SK-N-MC (cell line): ENCODE measurements at regions not wholly inside any gene's neighbourhood (a gene's known extent, or its start where the extent isn't known, plus 50 kb on each side); places are given as distances from the start of the nearest gene placed in this dataset.

Experiments used
- DNase-seq: peaks from one replicate; pipeline ENCODE4 v3.0.0-alpha.2; 2011; ENCODE audit warnings: low read depth, low spot score
- H3K27ac ChIP-seq: fragments of 200-600 bp; sonication (generic); 2 replicates; pipeline ENCODE4 v1.5.1; 2016; ENCODE audit warnings: mixed run types
- H3K36me3 ChIP-seq: fragments of 200-600 bp; sonication (generic); 2 replicates; pipeline ENCODE4 v1.6.1; 2017; ENCODE audit warnings: antibody characterized with exemption, low read length, mixed read lengths; ENCODE audit not compliant: insufficient read depth
- H3K4me3 ChIP-seq: fragments of 200-600 bp; sonication (generic); 2 replicates; pipeline ENCODE4 v1.5.1; 2016
- H3K9ac ChIP-seq: fragments of 200-600 bp; sonication (generic); 2 replicates; pipeline ENCODE4 v1.8.0; 2017; ENCODE audit warnings: mixed run types, mixed read lengths; ENCODE audit not compliant: insufficient read length
- H3K9me3 ChIP-seq: fragments of 200-600 bp; sonication (generic); 2 replicates; pipeline ENCODE4 v1.6.1; 2017; ENCODE audit warnings: low read depth, mild to moderate bottlenecking, antibody characterized with exemption, low read length, moderate library complexity, mixed read lengths
- EZH2 ChIP-seq: fragments of 200-600 bp; sonication (generic); IDR thresholded peaks from one replicate; pipeline ENCODE4 v1.6.1; 2017; ENCODE audit warnings: antibody characterized with exemption
- FOXP2 ChIP-seq: optimal IDR thresholded peaks from 2 replicates; pipeline ENCODE3; 2011; ENCODE audit warnings: mild to moderate bottlenecking, moderate library complexity; ENCODE audit not compliant: insufficient read depth; ENCODE audit errors: extremely low read length, control extremely low read depth
- POLR2AphosphoS5 ChIP-seq: IDR thresholded peaks from 2 replicates; pipeline ENCODE4 v1.6.1; 2012; ENCODE audit warnings: mild to moderate bottlenecking, low read depth, low read length, borderline replicate concordance

- Histone ChIP-seq H3K36me3 (no peaks in the 10 kb centered on the region), H3K4me3 (no peak overlapping the region), H3K27ac (no peak overlapping the region), H3K9ac (no peak overlapping the region), H3K9me3 (no peaks in the 10 kb centered on the region)
- TF ChIP-seq FOXP2: no peak
- no peak for TF ChIP-seq EZH2
- TF ChIP-seq POLR2AphosphoS5: no peak
- DNase-seq: no peak
Observed at GRCh38 chr12:85568395-85569103, 267.7 kb downstream of the RASSF9 start.

- no peaks in the 10 kb centered on the region for H3K9me3 ChIP-seq
- no peak for DNase-seq
- no peak overlapping the region for H3K9ac ChIP-seq
- no peak overlapping the region for H3K4me3 ChIP-seq
- TF ChIP-seq FOXP2 (no peak), POLR2AphosphoS5 (no peak), EZH2 (no peak)
- H3K27ac ChIP-seq: no peak overlapping the region
- H3K36me3 ChIP-seq: no peaks in the 10 kb centered on the region
Observed at GRCh38 chr12:85569261-85569660, 266.9 kb downstream of the RASSF9 start.

GRCh38 chr12:85572956-85573355, 263.3 kb downstream of the RASSF9 start:
- no peak overlapping the region for H3K27ac ChIP-seq
- DNase-seq: no peak
- no peak overlapping the region for H3K4me3 ChIP-seq
- H3K36me3 ChIP-seq: no peaks in the 10 kb centered on the region
- no peak for TF ChIP-seq EZH2
- TF ChIP-seq POLR2AphosphoS5: no peak
- H3K9ac ChIP-seq: no peak overlapping the region
- no peaks in the 10 kb centered on the region for H3K9me3 ChIP-seq

GRCh38 chr12:85573635-85574214, 262.5 kb downstream of the RASSF9 start:
- H3K4me3 ChIP-seq: no peak overlapping the region
- no peaks in the 10 kb centered on the region for H3K9me3 ChIP-seq
- H3K9ac ChIP-seq: no peak overlapping the region
- no peak overlapping the region for H3K27ac ChIP-seq
- TF ChIP-seq FOXP2: no peak
- TF ChIP-seq POLR2AphosphoS5: no peak
- no peak for TF ChIP-seq EZH2
- no peaks in the 10 kb centered on the region for H3K36me3 ChIP-seq
- no peak for DNase-seq

- TF ChIP-seq FOXP2 (no peak), EZH2 (no peak), POLR2AphosphoS5 (no peak)
Observed at GRCh38 chr12:85574291-85574690, 261.9 kb downstream of the RASSF9 start.

GRCh38 chr12:85575120-85576096, 260.8 kb downstream of the RASSF9 start:
- Histone ChIP-seq H3K9me3 (no peaks in the 10 kb centered on the region), H3K27ac (no peak overlapping the region), H3K36me3 (no peaks in the 10 kb centered on the region), H3K9ac (no peak overlapping the region), H3K4me3 (no peak overlapping the region)
- TF ChIP-seq FOXP2 (no peak), POLR2AphosphoS5 (no peak), EZH2 (no peak)
- peak; percentile 47 for DNase-seq

More at GRCh38 chr12:85574291-85574690, 261.9 kb downstream of the RASSF9 start:
- Histone ChIP-seq H3K27ac (no peak overlapping the region), H3K9me3 (no peaks in the 10 kb centered on the region), H3K36me3 (no peaks in the 10 kb centered on the region), H3K4me3 (no peak overlapping the region), H3K9ac (no peak overlapping the region)
- no peak for DNase-seq

GRCh38 chr12:85580562-85581168, 255.5 kb downstream of the RASSF9 start:
- no peak for DNase-seq
- no peak overlapping the region for H3K4me3 ChIP-seq
- no peaks in the 10 kb centered on the region for H3K36me3 ChIP-seq
- no peak for TF ChIP-seq FOXP2
- no peak for TF ChIP-seq EZH2
- no peak for TF ChIP-seq POLR2AphosphoS5
- no peak overlapping the region for H3K9ac ChIP-seq
- no peak overlapping the region for H3K27ac ChIP-seq
- no peaks in the 10 kb centered on the region for H3K9me3 ChIP-seq

GRCh38 chr12:85587158-85587557, 249.1 kb downstream of the RASSF9 start:
- TF ChIP-seq FOXP2 (no peak), POLR2AphosphoS5 (no peak), EZH2 (no peak)
- Histone ChIP-seq H3K27ac (no peak overlapping the region), H3K9me3 (peaks cover 3% of the 10 kb centered on the region; the same call in 1 of the 2 replicates), H3K4me3 (no peak overlapping the region), H3K9ac (no peak overlapping the region), H3K36me3 (no peaks in the 10 kb centered on the region)
- no peak for DNase-seq
